ENCODE measurements at regions not wholly inside any gene's neighbourhood (a gene's known extent, or its start where the extent isn't known, plus 50 kb on each side); places are given as distances from the start of the nearest gene placed in this dataset.

DNA sequence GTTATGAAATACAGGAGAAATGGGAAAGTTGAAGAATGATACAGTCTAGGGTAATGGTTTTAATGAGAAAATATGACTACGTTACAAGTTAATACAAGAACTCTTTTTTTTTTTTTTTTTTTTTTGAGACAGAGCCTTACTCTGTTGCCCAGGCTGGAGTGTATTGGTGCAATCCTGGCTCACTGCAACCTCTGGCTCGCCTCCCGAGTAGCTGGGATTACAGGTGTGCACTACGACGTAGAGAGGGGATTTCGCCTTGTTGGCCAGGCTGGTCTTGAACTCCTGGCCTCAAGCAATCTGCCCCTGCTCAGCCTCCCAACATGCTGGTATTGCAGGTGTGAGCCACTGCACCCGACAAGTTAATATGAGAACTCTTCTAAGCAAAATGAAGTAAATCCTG is 77.1 kb upstream of the SELENOP start:
- TF ChIP-seq, protein P1, sequence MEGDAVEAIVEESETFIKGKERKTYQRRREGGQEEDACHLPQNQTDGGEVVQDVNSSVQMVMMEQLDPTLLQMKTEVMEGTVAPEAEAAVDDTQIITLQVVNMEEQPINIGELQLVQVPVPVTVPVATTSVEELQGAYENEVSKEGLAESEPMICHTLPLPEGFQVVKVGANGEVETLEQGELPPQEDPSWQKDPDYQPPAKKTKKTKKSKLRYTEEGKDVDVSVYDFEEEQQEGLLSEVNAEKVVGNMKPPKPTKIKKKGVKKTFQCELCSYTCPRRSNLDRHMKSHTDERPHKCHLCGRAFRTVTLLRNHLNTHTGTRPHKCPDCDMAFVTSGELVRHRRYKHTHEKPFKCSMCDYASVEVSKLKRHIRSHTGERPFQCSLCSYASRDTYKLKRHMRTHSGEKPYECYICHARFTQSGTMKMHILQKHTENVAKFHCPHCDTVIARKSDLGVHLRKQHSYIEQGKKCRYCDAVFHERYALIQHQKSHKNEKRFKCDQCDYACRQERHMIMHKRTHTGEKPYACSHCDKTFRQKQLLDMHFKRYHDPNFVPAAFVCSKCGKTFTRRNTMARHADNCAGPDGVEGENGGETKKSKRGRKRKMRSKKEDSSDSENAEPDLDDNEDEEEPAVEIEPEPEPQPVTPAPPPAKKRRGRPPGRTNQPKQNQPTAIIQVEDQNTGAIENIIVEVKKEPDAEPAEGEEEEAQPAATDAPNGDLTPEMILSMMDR (conservative IDR thresholded peaks at IDR 0.05), result no peak
- TF ChIP-seq EZH2 (IDR thresholded peaks at IDR 0.05; ENCODE audit: low read depth), result no peak
